Smooth muscle cell (in vitro differentiated cells): ENCODE measurements at regions not wholly inside any gene's neighbourhood (a gene's known extent, or its start where the extent isn't known, plus 50 kb on each side); places are given as distances from the start of the nearest gene placed in this dataset.

ENCODE experiments used
- DNase-seq: peaks from one replicate; lab custom pipeline; 2025; ENCODE audit not compliant: unreplicated experiment; lab: John Stamatoyannopoulos, UW
- H2AFZ ChIP-seq: fragments of 200-600 bp; sonication (generic); 2 replicates; pipeline ENCODE4 v1.6.0; 2016; ENCODE audit warnings: antibody characterized with exemption, low read depth, mild to moderate bottlenecking
- H3F3A ChIP-seq: fragments of 200-600 bp; sonication (generic); 2 replicates; pipeline ENCODE4 v1.6.0; 2017; ENCODE audit warnings: antibody characterized with exemption, low read depth
- H3K27ac ChIP-seq: fragments of 200-600 bp; sonication (generic); 2 replicates; pipeline ENCODE4 v1.5.1; 2016; ENCODE audit warnings: low read depth, mild to moderate bottlenecking
- H3K27me3 ChIP-seq: fragments of 200-600 bp; sonication (generic); 2 replicates; pipeline ENCODE4 v1.6.1; 2016; ENCODE audit warnings: low read depth, mild to moderate bottlenecking
- H3K36me3 ChIP-seq: fragments of 200-600 bp; sonication (generic); 2 replicates; pipeline ENCODE4 v1.5.1; 2016; ENCODE audit warnings: low read depth
- H3K4me1 ChIP-seq: fragments of 200-600 bp; sonication (generic); 2 replicates; pipeline ENCODE4 v1.5.1; 2016; ENCODE audit warnings: low read depth
- H3K4me2 ChIP-seq: fragments of 200-600 bp; sonication (generic); 2 replicates; pipeline ENCODE4 v1.6.0; 2016; ENCODE audit warnings: mild to moderate bottlenecking
- H3K4me3 ChIP-seq: fragments of 200-600 bp; sonication (generic); 2 replicates; pipeline ENCODE4 v1.5.1; 2016; ENCODE audit warnings: mild to moderate bottlenecking
- H3K79me2 ChIP-seq: fragments of 200-600 bp; sonication (generic); 2 replicates; pipeline ENCODE4 v1.6.0; 2016; ENCODE audit warnings: low read depth, mild to moderate bottlenecking
- H3K9ac ChIP-seq: fragments of 200-600 bp; sonication (generic); 2 replicates; pipeline ENCODE4 v1.6.0; 2016; ENCODE audit warnings: low read depth
- H3K9me3 ChIP-seq: fragments of 200-600 bp; sonication (generic); replicated peaks from 2 replicates; pipeline ENCODE4 v1.5.1; 2016; ENCODE audit warnings: low read depth
- H4K20me1 ChIP-seq: fragments of 200-600 bp; sonication (generic); 2 replicates; pipeline ENCODE4 v1.6.0; 2016; ENCODE audit warnings: low read depth
- WGBS: methylation state at CpG from one replicate; pipeline ENCODE4 v1.1.7; 2016; ENCODE audit warnings: low lambda C conversion rate; 5-methylcytosine and 5-hydroxymethylcytosine counted together
- TF ChIP-seq, protein P1 (sequence below): fragments of 200-600 bp; sonication (generic); IDR thresholded peaks from 2 replicates; pipeline ENCODE4 v1.5.1; 2017; ENCODE audit warnings: borderline replicate concordance, mild to moderate bottlenecking, antibody characterized with exemption; ENCODE audit not compliant: insufficient read depth, poor library complexity, severe bottlenecking

DNA sequence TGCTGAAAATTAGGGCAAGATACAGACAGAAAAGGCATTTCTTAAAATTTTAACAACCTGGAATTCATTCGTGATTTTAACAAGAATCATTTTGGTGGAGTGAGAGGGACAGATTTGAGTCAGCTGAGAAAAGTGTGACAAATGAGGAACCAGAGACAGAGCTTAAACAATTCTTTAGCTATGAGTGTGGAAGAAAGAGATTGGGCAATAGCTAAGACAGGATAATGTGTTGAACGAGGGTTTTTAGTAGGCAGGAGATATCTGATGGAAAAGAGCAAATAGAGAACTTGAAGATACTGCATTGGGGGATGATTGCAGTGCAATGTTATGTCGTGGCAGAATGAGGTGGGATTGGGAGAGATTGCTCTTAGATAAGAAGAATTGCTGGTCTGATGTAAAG, 164.2 kb upstream of the SPRY1 start:
- no peaks in the 10 kb centered on the region for H3K27me3 ChIP-seq
- H4K20me1 ChIP-seq: no peaks in the 10 kb centered on the region
- peaks cover 3% of the 10 kb centered on the region for H3F3A ChIP-seq
- no peaks in the 10 kb centered on the region for H3K79me2 ChIP-seq
- no peak overlapping the region for H3K4me3 ChIP-seq
- peak overlapping the region; percentile 60 for H3K4me2 ChIP-seq
- H3K27ac ChIP-seq: peak overlapping the region; percentile 15
- 8% methylated on average over 3 of the region's 3 CpGs for WGBS
- no peak for DNase-seq
- H3K4me1 ChIP-seq: peaks cover 20% of the 10 kb centered on the region
- TF ChIP-seq, protein P1, sequence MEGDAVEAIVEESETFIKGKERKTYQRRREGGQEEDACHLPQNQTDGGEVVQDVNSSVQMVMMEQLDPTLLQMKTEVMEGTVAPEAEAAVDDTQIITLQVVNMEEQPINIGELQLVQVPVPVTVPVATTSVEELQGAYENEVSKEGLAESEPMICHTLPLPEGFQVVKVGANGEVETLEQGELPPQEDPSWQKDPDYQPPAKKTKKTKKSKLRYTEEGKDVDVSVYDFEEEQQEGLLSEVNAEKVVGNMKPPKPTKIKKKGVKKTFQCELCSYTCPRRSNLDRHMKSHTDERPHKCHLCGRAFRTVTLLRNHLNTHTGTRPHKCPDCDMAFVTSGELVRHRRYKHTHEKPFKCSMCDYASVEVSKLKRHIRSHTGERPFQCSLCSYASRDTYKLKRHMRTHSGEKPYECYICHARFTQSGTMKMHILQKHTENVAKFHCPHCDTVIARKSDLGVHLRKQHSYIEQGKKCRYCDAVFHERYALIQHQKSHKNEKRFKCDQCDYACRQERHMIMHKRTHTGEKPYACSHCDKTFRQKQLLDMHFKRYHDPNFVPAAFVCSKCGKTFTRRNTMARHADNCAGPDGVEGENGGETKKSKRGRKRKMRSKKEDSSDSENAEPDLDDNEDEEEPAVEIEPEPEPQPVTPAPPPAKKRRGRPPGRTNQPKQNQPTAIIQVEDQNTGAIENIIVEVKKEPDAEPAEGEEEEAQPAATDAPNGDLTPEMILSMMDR: no peak
- no peak overlapping the region for H3K9ac ChIP-seq
- no peak overlapping the region for H2AFZ ChIP-seq
- H3K9me3 ChIP-seq: no peaks in the 10 kb centered on the region
- H3K36me3 ChIP-seq: no peaks in the 10 kb centered on the region

DNA sequence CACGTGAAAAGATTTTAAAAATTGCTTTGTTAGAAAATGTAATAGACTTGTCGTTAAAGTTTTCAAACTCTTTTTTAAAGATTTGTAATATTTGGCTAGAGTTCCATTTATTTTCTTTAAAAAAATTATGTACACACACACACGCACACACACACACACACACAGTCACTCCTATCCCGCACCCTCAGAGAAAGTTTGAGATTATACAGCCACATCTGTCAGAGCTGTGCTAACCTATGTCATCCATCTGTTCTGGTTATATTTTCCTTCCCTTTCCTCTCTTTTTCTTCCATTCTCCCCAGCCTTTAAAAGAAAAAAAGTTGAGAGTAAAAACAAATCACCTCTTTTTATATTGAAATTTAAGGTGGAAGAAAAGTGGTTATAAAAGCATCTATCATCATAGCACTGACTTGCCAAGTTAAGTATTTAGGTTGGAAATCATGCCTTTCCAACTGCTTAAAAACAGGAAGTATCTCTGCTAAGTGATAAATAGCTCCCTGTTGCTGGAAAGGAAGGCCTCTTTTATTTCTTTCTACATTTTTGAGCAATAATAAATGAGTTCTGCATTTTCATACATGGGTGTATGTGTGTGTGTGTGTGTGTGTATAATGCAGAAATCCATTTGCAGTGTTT, 163.3 kb upstream of the SPRY1 start:
- H4K20me1 ChIP-seq: no peaks in the 10 kb centered on the region
- 76% methylated on average over 4 of the region's 4 CpGs for WGBS
- H3K4me3 ChIP-seq: no peak overlapping the region
- no peak overlapping the region for H3K9ac ChIP-seq
- no peak for DNase-seq
- H3K79me2 ChIP-seq: no peaks in the 10 kb centered on the region
- no peaks in the 10 kb centered on the region for H3K9me3 ChIP-seq
- H3K36me3 ChIP-seq: no peaks in the 10 kb centered on the region
- no peak overlapping the region for H3K4me2 ChIP-seq
- TF ChIP-seq, protein P1: no peak
- H3K4me1 ChIP-seq: peaks cover 20% of the 10 kb centered on the region
- no peak overlapping the region for H2AFZ ChIP-seq
- H3F3A ChIP-seq: peaks cover 3% of the 10 kb centered on the region
- no peaks in the 10 kb centered on the region for H3K27me3 ChIP-seq
- peak overlapping the region; percentile 32 for H3K27ac ChIP-seq

DNA sequence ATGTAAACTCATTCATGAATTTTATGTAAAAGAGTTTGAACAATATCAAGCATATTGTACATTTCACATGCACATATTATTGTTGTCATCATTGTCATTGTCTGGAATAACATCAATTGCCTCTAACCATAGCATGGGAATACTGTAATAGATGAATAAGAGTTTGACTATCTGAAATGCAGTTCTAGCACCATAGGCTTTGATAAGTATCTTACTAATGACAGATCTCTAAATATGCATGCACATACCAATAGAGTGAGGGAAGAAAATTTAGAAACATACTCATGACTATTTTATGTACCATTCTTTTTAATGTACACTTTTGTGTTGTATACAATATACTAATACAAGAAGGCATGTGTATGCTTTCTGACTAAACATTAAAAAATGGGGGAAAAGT, 161.6 kb upstream of the SPRY1 start:
- TF ChIP-seq, protein P1: no peak
- H3K4me2 ChIP-seq: no peak overlapping the region
- no peak overlapping the region for H3K27ac ChIP-seq
- no peaks in the 10 kb centered on the region for H4K20me1 ChIP-seq
- no peak overlapping the region for H2AFZ ChIP-seq
- no peak for DNase-seq
- H3F3A ChIP-seq: peaks cover 3% of the 10 kb centered on the region
- peaks cover 20% of the 10 kb centered on the region for H3K4me1 ChIP-seq
- no peaks in the 10 kb centered on the region for H3K79me2 ChIP-seq
- no peak overlapping the region for H3K9ac ChIP-seq
- no peaks in the 10 kb centered on the region for H3K36me3 ChIP-seq
- no peak overlapping the region for H3K4me3 ChIP-seq
- H3K9me3 ChIP-seq: no peaks in the 10 kb centered on the region
- H3K27me3 ChIP-seq: no peaks in the 10 kb centered on the region

DNA sequence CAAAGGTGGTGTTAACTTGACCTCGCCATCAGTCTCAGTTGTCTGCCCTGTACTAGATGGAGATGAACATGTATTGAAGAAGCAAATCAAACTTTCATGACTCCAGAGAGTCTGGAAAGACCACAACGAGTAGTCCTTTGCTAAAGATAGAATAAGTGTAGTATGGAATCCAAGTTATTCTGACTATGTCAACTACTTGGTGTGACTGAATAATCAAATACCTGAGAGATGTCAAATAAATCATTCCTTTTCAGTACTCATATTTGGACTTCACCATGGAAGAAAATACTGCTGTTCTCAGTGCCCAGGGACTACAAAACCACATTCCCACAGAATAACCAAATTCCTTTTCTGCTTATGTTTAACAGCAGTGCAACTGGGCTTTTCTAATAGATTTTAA, 161.2 kb upstream of the SPRY1 start:
- H3K79me2 ChIP-seq: no peaks in the 10 kb centered on the region
- TF ChIP-seq, protein P1: no peak
- no peak overlapping the region for H3K9ac ChIP-seq
- no peaks in the 10 kb centered on the region for H3K36me3 ChIP-seq
- H3K9me3 ChIP-seq: no peaks in the 10 kb centered on the region
- no peak overlapping the region for H3K4me2 ChIP-seq
- peaks cover 20% of the 10 kb centered on the region for H3K4me1 ChIP-seq
- no peak for DNase-seq
- peaks cover 3% of the 10 kb centered on the region for H3F3A ChIP-seq
- 74% methylated on average over 2 of the region's 2 CpGs for WGBS
- no peak overlapping the region for H3K4me3 ChIP-seq
- no peak overlapping the region for H3K27ac ChIP-seq
- H2AFZ ChIP-seq: no peak overlapping the region
- H4K20me1 ChIP-seq: no peaks in the 10 kb centered on the region
- no peaks in the 10 kb centered on the region for H3K27me3 ChIP-seq
